ENCODE measurements at regions not wholly inside any gene's neighbourhood (a gene's known extent, or its start where the extent isn't known, plus 50 kb on each side); places are given as distances from the start of the nearest gene placed in this dataset.
"Not testable (repeated sequence)": the region's sequence is repeated elsewhere in the genome, so short reads cannot be mapped to it uniquely, and the experiment has no call there.

DNA sequence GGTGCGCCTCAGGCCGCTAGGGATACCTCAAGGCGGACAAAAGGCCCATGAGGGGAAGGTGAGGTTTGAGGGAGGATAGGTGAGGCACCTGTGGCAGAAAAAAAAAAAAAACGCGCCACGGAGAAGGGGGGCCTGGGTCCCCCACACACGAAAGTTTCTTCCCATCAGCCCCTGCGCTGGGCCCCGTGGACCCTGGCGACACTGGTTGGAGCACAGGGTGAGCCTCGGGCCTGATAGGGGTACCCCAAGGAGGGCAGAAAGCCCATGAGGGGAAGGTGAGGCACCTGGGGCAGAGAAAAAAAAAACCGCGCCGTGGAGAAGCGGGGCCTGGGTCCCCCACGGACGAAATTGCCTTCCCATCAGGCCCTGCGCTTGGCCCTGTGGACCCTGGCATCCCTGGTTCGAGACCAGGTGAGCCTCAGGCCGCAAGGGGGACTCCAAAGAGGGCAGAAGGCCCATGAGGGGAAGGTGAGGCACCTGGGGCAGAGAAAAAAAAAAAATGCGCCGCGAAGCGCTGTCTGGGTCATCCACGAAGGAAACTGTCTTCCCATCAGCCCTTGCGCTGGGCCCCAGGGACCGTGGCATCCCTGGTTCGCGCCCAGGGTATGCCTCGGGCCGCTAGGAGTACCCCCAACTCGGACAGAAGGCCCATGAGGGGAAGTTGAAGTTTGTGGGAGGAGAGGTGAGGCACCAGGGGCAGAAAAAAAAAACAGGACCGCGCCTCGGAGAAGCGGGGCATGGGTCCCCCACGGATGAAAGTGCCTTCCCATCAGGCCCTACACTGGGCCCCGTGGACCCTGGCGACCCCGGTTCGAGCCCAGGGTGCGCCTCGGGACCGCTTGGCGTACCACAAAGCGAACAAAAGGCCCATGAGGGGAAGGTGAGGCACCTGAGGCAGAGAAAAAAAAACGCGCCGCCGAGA, 226.2 kb downstream of the CCDC74A start:
- no peak for DNase-seq

DNA sequence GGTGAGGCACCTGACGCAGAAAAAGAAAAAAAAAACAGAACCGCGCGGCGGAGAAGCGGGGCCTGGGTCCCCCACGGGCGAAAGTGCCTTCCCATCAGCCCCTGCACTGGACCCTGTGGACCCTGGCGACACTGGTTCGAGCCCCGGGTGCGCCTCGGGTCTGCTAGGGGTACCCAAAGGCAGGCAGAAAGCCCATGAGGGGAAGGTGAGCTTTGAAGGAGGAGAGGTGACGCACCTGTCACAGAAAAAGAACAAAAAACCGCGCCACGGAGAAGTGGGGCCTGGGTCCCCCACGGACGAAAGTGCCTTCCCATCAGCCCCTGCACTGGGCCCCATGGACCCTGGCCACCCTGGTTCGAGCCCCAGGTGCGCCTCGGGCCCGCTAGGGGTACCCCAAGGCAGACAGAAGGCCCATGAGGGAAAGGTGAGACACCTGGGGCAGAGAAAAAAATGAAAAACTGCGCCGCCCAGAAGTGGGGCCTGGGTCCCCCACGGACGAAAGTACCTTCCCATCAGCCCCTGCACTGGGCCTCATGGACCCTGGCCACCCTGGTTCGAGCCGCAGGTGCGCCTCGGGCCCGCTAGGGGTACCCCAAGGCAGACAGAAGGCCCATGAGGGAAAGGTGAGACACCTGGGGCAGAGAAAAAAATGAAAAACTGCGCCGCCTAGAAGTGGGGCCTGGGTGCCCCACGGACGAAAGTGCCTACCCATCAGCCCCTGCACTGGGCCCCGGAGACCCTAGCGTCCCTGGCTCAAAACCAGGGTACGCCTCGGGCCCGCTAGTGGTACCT, 227.4 kb downstream of the CCDC74A start:
- DNase-seq = no peak

DNA sequence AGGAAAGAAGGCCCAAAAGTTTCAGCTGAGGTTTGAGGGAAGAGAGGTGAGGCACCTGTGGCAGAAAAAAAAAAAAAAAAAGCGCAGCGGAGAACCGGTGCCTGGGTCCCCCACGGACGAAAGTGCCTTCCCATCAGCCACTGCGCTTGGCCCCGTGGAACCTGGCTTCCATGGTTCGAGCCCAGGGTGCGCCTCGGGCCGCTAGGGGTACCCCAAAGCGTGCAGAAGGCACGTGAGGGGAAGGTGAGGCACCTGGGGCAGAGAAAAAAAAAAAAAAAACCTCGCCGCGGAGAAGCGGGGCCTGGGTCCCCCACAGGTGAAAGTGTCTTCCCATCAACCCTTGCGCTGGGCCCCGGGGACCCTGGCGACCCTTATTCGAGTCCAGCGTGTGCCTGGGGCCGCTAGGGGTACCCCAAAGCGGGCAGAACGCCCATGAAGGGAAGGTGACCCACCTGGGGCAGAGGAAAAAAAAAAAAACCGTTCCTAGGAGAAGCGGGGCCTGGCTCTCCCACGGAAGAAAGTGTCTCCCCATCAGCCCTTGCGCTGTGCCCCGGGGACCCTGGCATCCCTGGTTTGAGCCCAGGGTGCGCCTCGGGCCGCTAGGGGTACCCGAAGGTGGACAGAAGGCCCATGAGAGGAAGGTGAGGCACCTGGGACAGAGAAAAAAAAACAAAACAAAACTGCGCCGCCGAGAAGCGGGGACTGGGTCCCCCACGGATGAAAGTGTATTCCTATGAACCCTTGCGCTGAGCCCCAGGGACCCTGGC, 228.6 kb downstream of the CCDC74A start:
- no peak for DNase-seq

DNA sequence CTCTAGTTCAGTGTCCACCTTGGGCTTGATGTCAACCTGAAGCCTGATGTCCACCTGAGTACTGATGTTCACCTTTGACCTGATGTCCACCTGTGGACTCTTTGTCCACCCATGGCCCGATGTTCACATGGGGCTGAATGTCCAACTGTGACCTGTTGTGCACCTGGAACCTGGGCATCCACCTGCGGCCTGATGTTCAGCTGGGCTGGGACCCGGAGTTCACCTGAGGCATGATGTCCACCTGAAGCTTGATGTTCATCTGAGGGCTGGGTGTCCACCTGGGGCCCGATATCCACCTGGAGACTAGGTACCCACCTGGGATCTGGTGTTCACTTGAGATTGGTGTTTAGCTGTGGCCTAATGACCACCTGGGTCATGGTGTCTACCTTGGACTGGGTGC, 231.3 kb downstream of the CCDC74A start:
- not testable (repeated sequence) for DNase-seq

DNA sequence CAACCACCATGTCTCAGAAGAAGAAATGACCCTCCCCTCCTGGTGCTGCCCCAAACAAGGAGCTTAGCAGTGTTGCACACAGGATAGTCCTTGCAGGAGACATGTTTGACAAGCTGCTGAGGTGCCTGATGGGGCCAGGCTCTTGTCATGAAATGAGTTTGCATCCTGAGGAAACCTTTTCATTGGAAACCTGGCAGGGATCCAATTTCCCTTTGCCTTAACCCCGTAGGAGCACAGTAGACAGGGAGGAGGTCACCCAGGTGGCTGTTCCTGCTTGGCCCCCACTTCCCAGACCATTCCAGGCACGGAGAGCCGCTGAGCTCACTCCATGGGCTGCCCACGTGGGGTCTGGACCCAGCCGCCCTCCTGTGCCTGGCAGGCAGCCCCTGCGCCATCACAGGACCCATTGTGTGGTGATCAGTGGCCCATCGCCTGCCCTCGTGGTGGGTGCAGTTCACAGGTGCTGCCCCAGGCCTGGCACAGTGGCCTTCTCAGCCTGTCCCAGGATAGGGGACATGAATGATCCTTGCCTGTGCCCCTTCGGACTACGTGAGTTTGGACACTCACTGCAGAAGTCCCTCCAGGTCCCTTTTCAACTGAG, 247.4 kb downstream of the CCDC74A start:
- DNase-seq = peak; percentile 24

DNA sequence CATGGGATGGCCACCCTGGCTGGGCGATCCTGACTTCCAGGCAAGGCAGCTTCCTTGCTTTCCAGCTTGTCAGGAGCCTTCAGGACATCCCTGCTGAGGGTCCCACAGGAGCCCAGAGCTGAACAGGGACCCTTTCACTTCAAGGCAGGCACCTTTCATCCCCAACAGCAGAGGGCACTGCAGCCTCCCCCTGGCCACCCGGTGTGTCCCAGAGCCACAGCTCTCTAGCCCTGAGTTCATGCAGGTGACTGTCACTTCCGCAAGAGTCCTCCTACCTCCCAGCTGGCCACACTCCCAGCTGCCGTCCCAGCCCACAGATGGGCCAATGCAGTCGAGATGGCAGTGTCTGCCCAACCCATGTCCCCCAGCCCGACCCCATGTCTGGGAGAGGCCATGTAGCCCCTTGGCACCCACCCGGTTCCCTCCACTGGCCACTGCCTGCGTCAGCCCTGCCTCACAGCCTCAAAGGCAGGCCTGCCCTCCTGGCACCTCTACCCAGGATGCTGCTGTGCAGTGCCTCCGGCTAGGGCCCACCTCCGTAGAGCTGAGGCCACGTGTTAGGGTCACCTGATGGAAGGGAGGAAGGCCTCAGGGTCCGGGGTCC, 248.3 kb downstream of the CCDC74A start:
- DNase-seq = not testable (repeated sequence)

DNA sequence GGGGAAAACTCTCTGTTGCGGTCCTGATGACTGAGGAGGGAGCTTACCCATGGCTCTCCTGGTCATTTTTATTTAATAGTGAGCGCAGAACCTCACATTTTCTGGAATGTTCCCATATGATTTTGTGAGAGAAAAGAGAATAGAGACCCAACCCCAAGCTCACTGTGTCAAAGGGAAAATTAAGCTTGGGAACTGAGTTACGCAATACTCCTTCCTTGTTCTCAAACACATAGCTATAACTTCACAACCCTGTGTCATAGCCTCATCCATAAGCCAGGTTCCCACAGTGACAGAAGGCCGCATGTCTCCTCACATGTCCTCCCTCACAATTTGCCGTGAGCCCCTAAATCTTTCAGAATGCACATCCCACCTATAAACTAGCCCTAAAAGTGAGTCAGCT, 252.8 kb downstream of the CCDC74A start:
- DNase-seq = not testable (repeated sequence)

DNA sequence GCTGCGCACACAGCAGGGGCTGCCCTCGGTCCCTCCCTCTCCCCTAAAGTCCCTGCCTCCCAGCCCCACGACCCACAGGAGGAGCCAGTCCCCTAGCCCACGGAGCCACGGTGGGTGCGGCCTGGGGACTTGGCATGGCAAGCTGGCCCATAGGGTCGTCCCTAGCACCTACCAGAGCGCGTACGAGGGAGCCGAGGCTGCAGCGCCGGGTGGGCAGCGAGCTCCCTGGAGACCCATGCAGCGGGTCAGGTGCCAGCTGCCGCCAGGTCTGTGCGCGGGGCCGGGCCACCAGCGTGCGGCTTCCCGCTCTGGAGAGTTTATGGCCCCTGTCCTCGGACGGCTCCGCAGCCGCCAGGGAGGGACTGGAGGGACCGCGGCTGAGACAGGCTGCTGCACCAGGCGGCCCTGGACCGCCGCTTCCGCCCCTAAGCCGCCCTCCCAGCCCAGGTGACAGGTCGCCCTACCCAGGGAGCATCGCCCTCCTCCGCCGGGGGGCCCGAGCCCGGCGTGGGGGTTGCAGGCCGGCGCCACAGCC, 273.6 kb downstream of the CCDC74A start:
- DNase-seq = no peak

DNA sequence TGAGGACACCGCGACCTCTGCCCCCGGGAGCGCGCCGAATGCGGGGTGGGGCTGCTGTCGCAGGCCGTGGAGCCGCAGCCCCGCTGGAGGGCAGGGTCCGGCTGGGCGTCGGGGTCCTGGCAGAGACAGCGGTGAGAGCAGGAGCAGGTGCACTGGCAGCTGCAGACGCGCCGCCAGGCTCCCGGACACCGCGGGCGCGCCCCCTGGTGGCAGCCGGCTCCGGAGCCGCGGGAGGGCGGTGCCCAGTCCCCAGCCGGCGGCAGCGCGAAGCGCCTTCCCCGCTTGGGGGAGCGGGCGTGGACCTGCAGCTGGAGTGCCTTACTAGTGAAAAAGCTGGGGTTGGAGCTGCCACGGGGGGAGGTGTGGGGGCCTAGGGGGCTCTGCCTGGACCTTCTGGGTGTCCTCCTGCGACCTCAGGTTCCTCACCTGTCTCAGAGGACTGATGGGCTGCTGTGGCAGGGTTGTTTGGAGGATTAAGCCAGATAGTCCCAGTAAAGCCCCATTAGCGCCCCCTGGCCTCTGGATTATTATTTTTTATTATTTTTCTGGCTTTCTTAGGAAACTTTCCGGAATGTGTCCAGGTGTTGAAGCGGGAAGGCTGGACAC, 274.2 kb downstream of the CCDC74A start:
- DNase-seq = peak; percentile 65

DNA sequence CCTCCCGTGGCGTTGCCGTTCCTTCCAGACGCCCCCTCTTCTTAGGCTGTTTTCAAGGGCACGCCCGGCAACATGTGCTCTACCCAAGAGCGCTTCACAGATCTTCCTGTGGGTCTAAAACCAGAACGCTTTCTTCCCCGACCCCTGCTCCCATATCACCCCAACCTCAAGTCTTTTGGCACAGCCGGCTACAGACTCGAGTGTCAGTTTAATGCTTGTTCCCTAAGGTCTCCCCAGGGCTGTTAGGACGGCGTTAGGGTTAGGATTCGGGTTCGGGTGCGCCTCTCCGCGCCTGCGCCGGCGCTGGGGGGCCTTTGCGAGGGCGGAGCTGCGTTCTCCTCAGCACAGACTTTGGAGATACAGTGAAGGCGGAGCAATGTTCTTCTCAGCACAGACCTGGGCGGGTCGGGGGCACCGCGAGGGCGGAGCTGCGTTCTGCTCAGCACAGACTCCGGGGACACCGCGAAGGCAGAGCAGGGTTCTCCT, 274.7 kb downstream of the CCDC74A start:
- peak; percentile 73 for DNase-seq

DNA sequence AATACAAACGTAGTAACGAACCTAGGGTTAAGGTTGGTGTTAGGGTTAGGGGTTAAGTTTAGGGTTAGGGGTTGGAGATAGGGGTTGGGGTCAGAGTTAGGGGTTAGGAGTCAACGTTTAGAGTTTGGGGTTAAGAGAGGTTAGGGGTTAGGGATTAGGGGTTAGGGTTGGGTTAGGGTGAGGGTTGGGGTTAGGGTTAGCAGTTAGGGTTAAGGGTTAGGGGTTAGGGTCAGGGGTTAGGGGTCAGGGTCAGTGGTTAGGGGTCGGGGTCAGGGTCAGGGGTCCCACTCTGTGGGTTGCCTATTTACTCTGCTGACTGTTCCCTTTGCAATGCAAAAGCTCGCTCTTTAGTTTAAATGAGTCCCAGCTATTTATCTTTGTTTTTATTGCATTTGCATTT, 275.5 kb downstream of the CCDC74A start:
- not testable (repeated sequence) for DNase-seq

DNA sequence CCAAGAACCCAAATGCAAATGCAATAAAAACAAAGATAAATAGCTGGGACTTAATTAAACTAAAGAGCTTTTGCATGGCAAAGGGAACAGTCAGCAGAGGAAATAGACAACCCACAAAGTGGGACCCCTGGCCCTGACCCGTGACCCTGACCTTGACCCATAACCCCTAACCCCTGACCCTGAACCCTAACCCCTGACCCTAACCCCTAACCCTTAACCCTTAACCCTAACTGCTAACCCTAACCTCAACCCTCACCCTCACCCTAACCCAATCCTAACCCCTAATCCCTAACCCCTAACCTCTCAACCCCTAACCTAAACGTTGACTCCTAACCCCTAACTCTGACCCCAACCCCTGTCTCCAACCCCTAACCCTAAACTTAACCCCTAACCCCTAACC, 284.9 kb downstream of the CCDC74A start:
- not testable (repeated sequence) for DNase-seq

DNA sequence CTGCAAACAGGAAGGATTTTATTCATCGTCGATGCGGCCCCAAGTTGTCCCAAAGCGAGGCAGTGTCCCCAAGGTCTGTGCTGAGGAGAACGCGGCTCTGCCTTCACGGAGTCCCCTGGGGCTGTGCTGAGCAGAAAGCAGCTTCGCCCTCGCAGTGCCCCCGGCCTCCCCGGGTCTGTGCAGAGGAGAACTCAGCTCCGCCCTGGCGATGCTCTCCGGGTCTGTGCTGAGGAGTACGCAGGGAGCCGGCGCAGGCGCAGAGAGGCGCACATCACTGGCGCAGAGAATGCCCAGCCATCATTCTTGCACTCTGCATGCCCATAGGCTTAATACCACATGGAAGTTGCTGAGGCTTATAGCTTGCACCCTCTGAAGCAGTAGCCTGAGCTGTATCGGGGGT, 285.7 kb downstream of the CCDC74A start:
- DNase-seq = not testable (repeated sequence)

DNA sequence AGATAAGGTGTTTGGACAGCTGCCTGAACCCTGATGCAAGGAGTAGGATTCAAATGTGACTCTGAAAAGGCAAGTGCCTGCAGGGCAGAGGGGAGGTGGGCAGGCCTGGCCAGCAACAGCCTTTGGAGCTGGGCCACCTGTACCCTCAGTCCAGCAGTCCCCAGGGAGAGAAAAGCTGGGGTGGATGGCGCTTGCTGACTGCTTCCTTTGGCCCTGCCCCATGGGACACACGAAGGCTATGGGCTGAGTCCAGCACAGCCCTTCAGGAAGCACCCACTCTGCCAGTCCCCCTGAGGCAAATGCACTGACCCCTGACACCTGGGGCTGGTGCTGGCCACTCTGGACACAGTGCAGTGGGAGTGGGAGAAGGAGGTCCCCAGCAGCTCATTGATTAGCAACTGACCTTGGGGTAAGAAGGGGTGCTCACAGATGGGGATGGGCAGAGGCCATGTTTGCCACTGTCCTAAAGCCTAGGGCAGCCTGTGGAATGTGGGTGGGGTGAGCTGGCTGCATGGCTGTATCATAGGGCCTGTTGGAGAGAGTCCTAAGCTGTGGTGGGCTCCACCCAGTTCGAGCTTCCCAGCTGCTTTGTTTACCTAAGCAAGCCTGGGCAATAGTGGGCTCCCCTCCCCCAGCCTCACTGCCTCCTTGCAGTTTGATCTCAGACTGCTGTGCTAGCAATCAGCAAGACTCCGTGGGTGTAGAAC, 290.7 kb downstream of the CCDC74A start:
- DNase-seq = not testable (repeated sequence)

DNA sequence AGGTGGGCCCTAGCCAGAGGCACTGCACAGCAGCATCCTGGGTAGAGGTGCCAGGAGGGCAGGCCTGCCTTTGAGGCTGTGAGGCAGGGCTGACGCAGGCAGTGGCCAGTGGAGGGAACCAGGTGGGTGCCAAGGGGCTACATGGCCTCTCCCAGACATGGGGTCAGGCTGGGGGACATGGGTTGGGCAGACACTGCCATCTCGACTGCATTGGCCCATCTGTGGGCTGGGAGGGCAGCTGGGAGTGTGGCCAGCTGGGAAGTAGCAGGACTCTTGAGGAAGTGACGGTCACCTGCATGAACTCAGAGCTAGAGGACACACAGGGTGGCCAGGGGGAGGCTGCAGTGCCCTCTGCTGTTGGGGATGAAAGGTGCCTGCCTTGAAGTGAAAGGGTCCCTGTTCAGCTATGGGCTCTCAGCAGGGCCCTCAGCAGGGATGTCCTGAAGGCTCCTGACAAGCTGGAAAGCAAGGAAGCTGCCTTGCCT, 294.6 kb downstream of the CCDC74A start:
- DNase-seq = not testable (repeated sequence)

DNA sequence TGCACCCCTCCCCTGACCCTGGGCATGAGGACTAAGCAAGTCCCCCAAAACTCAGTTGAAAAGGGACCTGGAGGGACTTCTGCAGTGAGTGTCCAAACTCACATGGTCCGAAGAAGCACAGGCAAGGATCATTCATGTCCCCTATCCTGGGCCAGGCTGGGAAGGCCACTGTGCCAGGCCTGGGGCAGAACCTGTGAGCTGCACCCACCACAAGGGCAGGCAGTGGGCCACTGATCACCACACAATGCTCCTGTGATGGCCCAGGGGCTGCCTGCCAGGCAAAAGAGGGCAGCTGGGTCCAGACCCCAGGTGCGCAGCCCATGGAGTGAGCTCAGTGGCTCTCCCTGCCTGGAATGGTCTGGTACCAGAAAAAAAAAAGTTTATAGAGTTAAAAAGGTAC, 295.4 kb downstream of the CCDC74A start:
- DNase-seq = not testable (repeated sequence)

DNA sequence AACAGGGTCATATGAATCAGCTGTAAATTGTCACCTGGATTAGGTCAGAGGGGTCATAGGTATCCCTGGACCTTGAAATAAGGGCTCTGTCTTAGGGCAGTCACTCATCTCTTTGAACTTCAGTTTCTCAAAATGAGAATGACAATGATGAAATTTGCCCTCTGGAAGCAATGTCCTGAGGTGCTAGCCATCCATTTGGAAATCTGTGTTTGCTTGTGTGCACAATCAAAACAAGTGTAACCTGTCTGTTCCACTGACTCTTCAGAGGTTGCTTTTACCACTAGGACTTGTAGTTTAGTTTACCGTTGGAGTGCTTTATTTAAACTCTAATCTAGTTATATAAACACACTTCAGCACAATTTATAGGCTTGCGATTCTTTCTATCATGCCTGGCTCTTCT, 297.3 kb downstream of the CCDC74A start:
- not testable (repeated sequence) for DNase-seq

DNA sequence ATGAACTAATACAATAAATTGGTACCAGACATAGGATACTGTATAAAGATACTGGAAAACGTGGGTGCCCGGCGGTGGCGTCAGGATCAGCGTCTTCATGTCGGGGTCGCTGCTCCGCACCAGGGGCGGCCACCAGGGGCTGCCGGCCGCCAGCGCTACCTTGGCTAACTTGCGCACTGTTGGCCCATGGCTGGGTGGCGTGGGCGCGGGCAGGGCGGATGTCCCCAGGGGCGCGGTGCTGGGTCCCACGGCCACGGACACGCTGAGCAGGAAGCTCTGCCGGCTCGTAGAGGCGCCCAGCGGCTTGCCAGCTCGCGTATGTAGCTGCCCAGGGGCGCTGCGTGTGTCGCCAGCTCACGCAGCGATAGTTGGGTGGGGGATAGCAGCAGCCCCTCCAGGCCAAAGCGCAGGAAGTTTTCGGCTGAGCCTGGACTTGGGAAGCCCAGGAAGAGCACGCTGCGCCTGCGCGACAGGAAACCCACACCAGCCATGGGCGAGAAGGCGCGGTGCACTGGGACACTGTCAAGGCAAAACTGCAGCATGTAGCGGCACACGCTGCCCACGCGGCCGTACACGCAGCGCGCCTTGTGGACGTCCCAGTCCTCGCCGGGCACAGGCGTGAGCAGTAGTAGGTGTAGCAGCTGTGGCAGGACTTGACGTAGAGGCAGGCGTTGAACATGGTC, 299.9 kb downstream of the CCDC74A start:
- DNase-seq = no peak

DNA sequence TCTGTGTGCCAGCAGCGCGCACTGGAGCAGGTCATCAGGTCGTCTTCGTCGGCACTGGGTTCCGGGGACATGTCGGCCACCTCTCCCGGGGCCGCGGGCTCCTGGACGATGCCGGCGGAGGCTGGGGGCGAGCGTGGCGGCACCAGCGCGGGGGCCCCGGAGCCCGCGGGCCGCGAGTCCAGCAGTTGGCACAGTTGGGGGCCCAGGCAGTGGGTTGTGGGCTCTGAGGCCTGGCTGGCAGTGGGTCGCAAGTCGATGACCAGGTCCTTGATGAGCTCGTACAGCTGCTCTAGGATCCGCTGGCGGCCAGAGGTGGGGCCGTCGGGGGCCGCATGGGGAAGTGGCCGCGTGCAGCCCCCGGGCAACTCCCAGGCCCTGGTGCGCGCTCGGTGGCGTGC, 300.5 kb downstream of the CCDC74A start:
- DNase-seq = no peak

All from NCI-H345 (cell line).